Heart left ventricle (tissue), 16 donors: ENCODE measurements at regions not wholly inside any gene's neighbourhood (a gene's known extent, or its start where the extent isn't known, plus 50 kb on each side); places are given as distances from the start of the nearest gene placed in this dataset.

Experiments
- ATAC-seq, 4 donors: fragments of 200-7000 bp; cut with Tn5 transposase; one replicate each; pipeline ENCODE4 v1.9.1; 2020 to 2022; ENCODE audit warnings: moderate library complexity in 4 of 4, mild to moderate bottlenecking in 3 of 4, moderate number of reproducible peaks in 1 of 4
- DNase-seq, 5 donors: peaks; one replicate each; pipeline ENCODE4 v3.0.0-alpha.2; 2020
- H3K27ac ChIP-seq, 12 donors: fragments of 200-600 bp; sonication (generic) in 4 of 12; one replicate each; pipeline versions ENCODE4 v1.5.0 to v1.8.0; 2016 to 2022; ENCODE audit warnings: mild to moderate bottlenecking in 2 of 12
- H3K27me3 ChIP-seq, 9 donors: fragments of 200-600 bp; sonication (generic) in 2 of 9; one replicate each; pipeline versions ENCODE4 v1.5.1 to v1.8.0; 2016 to 2022; ENCODE audit warnings: mild to moderate bottlenecking in 3 of 9
- H3K36me3 ChIP-seq, 9 donors: fragments of 200-600 bp; sonication (generic) in 2 of 9; one replicate each; pipeline versions ENCODE4 v1.5.0 to v1.8.0; 2018 to 2022; ENCODE audit warnings: mild to moderate bottlenecking in 2 of 9
- H3K4me1 ChIP-seq, 12 donors: fragments of 200-600 bp; sonication (generic) in 4 of 12; one replicate each; pipeline versions ENCODE4 v1.5.0 to v1.8.0; 2016 to 2022; ENCODE audit warnings: mild to moderate bottlenecking in 3 of 12
- H3K4me3 ChIP-seq, 12 donors: fragments of 200-600 bp; sonication (generic) in 4 of 12; one replicate each; pipeline versions ENCODE4 v1.5.0 to v1.8.0; 2017 to 2022; ENCODE audit warnings: mild to moderate bottlenecking in 9 of 12, moderate library complexity in 4 of 12
- H3K9me3 ChIP-seq, 12 donors: fragments of 200-600 bp; sonication (generic) in 4 of 12; one replicate each; pipeline versions ENCODE4 v1.5.0 to v1.8.0; 2016 to 2022; ENCODE audit warnings: mild to moderate bottlenecking in 1 of 12
- CTCF ChIP-seq, 12 donors: fragments of 200-600 bp; sonication (generic) in 4 of 12; IDR thresholded peaks; one replicate each; pipeline versions ENCODE4 v1.5.0 to v1.8.0; 2018 to 2022; ENCODE audit warnings: antibody characterized with exemption in 12 of 12, mild to moderate bottlenecking in 5 of 12
- POLR2A ChIP-seq, 2 donors: fragments of 450-650 bp; IDR thresholded peaks; one replicate each; pipeline ENCODE4 v1.6.1; 2017; ENCODE audit warnings: antibody characterized with exemption in 2 of 2, mild to moderate bottlenecking in 2 of 2, moderate library complexity in 2 of 2
- WGBS, 4 donors: extraction: QIAGEN DNeasy Blood & Tissue Kit in 2 of 4; methylation state at CpG; one replicate each; pipeline versions ENCODE4 v1.1.5 to v1.1.7; 2013 to 2018; 5-methylcytosine and 5-hydroxymethylcytosine counted together
- intact Hi-C, 10 donors: fragments of 100-400 bp; cut with DNase I; formaldehyde crosslinking; loops; one replicate each; pipeline versions ENCODE4 v1.11.1 to v1.14.2; 2022
- donor health status: ischemic (EF 13 %, LVEDD 7.1; RV severe dilation, severe dysfunction).
- donor health status: healthy with polysubstance abuse.
- donor health status: DM: no; HTN: yes; CAD: no.
- donor health status: DM: no; HTN: no; CAD: no.
- donor health status: ischemic (EF 25% LVEDD 6.9; RV normal size, moderate dysfunction).
- donor health status: ischemic (EF 25% LVEDD 5.7; RV mildly dilated, moderate dysfunction).
- donor health status: healthy.
- donor health status: DM: yes; HTN: yes; CAD: no.
- donor health status: ischemic (EF 35%, LVEDD 5.7; RV mildly dilated, moderate dysfunction).
- donor health status: nonischemic (EF 11% LVEDD 7.7; RV severe dilation, severe dysfunction).
- donor health status: DM: yes; HTN: yes; CAD: no.
- donor health status: PGD.
- donor health status: ischemic (EF 29% LVEDD 5.4; RV normal size, mild dysfunction).
- donor health status: nonischemic (EF 23%, LVEDD 6.1; RV moderate dilation, normal function).

DNA sequence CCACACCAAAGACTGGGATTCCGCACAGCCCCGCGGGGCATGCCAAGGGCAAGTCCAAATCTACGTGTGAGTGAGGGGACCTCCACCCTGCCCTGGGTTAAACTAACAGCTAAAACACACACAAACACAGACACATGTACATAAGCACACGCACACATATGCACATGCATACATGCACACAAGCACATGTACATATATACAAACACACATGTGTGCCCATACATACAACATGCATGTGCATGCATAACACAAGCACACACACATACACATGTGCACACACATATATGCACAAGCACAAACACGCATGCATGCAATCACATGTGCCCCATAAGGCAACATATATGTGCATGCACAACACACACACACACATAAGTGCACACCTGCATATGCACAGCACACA is 136.7 kb downstream of the SOX1 start:
- no peak for ATAC-seq
- H3K36me3 ChIP-seq, result no peaks in the 10 kb centered on the region
- peaks cover 0 to 17% (median 2%) of the 10 kb centered on the region in 12 donors for H3K4me1 ChIP-seq
- peaks cover 0 to 73% (median 18%) of the 10 kb centered on the region in 9 donors for H3K27me3 ChIP-seq
- no peak for DNase-seq
- no peak overlapping the region for H3K4me3 ChIP-seq
- WGBS, 4 donors, result 85 to 90% (median 89%) methylated on average over 6 of the region's 6 CpGs
- TF ChIP-seq POLR2A (IDR thresholded peaks at IDR 0.05) (no peak), CTCF (IDR thresholded peaks at IDR 0.05) (no peak)
- H3K9me3 ChIP-seq, result no peaks in the 10 kb centered on the region
- intact Hi-C loops, result no loop called here
- H3K27ac ChIP-seq, result no peak overlapping the region

- intact Hi-C loops, result no loop called here
- WGBS, 4 donors, result 20 to 26% (median 23%) methylated on average over 33 of the region's 33 CpGs
- H3K4me1 ChIP-seq, result peaks cover 0 to 17% (median 2%) of the 10 kb centered on the region in 12 donors
- peaks cover 0 to 70% (median 22%) of the 10 kb centered on the region in 9 donors for H3K27me3 ChIP-seq
- peak overlapping the region in 8 of 12 donors; percentile 25 to 67 (median 60) for H3K27ac ChIP-seq
- H3K36me3 ChIP-seq, result no peaks in the 10 kb centered on the region
- H3K4me3 ChIP-seq, result peak overlapping the region in 7 of 12 donors; percentile 3 to 21 (median 14)
- TF ChIP-seq CTCF (IDR thresholded peaks at IDR 0.05), result no peak
- no peak for TF ChIP-seq POLR2A (IDR thresholded peaks at IDR 0.05)
- DNase-seq, result peak in 4 of 5 donors; percentile 30 to 48 (median 42)
- ATAC-seq, result peak; percentile 32 to 92 (median 48)
- no peaks in the 10 kb centered on the region for H3K9me3 ChIP-seq
Observed at GRCh38 chr13:112204346-112205327, 137.7 kb downstream of the SOX1 start.

DNA sequence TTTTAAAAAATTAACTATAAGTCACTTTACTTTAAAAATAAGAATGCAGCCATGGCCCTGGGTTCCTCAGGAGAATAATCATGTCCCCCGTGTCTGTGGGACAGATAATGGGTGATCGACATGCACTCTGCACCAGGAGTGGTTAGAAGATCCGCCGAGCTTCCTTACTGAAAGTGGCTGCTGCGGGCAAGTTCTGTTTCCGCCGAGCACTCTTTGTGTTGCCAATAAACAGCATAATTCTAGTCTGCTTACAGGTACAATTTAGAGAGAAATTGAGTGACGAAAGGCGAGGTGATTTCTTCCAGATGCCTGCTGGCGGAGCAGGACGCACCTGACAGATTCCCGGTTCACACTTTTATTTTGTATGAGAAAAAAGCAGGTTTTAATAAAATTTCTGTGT is 139.0 kb downstream of the SOX1 start:
- no peaks in the 10 kb centered on the region for H3K9me3 ChIP-seq
- TF ChIP-seq POLR2A (IDR thresholded peaks at IDR 0.05) (no peak), CTCF (IDR thresholded peaks at IDR 0.05) (no peak)
- 27 to 48% (median 34%) methylated on average over 12 of the region's 12 CpGs for WGBS, 4 donors
- no peak for ATAC-seq
- intact Hi-C loops, result no loop called here
- no peaks in the 10 kb centered on the region for H3K36me3 ChIP-seq
- H3K27ac ChIP-seq, result peak overlapping the region in 4 of 12 donors; percentile 23 to 67 (median 50)
- peaks cover 0 to 70% (median 22%) of the 10 kb centered on the region in 9 donors for H3K27me3 ChIP-seq
- peaks cover 0 to 17% (median 2%) of the 10 kb centered on the region in 12 donors for H3K4me1 ChIP-seq
- no peak overlapping the region for H3K4me3 ChIP-seq
- DNase-seq, result no peak

GRCh38 chr13:112207129-112207528 is 140.2 kb downstream of the SOX1 start:
- Histone ChIP-seq H3K9me3 (no peaks in the 10 kb centered on the region), H3K4me3 (no peak overlapping the region), H3K4me1 (peaks cover 0 to 17% (median 2%) of the 10 kb centered on the region in 12 donors), H3K36me3 (no peaks in the 10 kb centered on the region), H3K27ac (no peak overlapping the region), H3K27me3 (peaks cover 0 to 60% (median 22%) of the 10 kb centered on the region in 9 donors)
- WGBS, 4 donors, result 61 to 67% (median 61%) methylated on average over 11 of the region's 11 CpGs
- intact Hi-C loops, result no loop called here
- no peak for TF ChIP-seq CTCF (IDR thresholded peaks at IDR 0.05)
- TF ChIP-seq POLR2A (IDR thresholded peaks at IDR 0.05), result no peak
- DNase-seq (no peak), ATAC-seq (no peak)
